ENCODE measurements at regions not wholly inside any gene's neighbourhood (a gene's known extent, or its start where the extent isn't known, plus 50 kb on each side); places are given as distances from the start of the nearest gene placed in this dataset.

GRCh38 chr1:90122654-90123340, 127.9 kb downstream of the ZNF326 start:
- TF ChIP-seq POLR2AphosphoS5 (IDR thresholded peaks at IDR 0.05; ENCODE audit: low read depth, low read length) (no peak), POLR2A (IDR thresholded peaks at IDR 0.05; ENCODE audit: low read depth, low read length) (no peak), TAF1 (IDR thresholded peaks at IDR 0.05; ENCODE audit: borderline replicate concordance, low read depth, low read length) (no peak)

Measured in GM12892 (cell line).